Keratinocyte (primary cell): ENCODE measurements at regions not wholly inside any gene's neighbourhood (a gene's known extent, or its start where the extent isn't known, plus 50 kb on each side); places are given as distances from the start of the nearest gene placed in this dataset.

Experiments used
- DNase-seq: peaks from one replicate; pipeline ENCODE4 v3.0.0-alpha.2; 2011; ENCODE audit warnings: low read depth, missing footprints, low spot score
- FAIRE-seq: peaks from 2 replicates; lab custom pipeline; 2011; peaks lifted over from hg19 to GRCh38; lab: Jason Lieb, UNC
- H2AFZ ChIP-seq: 2 replicates; pipeline ENCODE4 v1.6.0; 2012; ENCODE audit warnings: low read length, control low read depth, inconsistent platforms; ENCODE audit not compliant: control insufficient read depth
- H3K27ac ChIP-seq: 2 replicates; pipeline ENCODE4 v1.5.1; 2011; ENCODE audit warnings: low read length; ENCODE audit not compliant: control insufficient read depth, insufficient read depth
- H3K27me3 ChIP-seq: 3 replicates; pipeline ENCODE4 v1.6.0; 2011; ENCODE audit warnings: low read length; ENCODE audit not compliant: control insufficient read depth, insufficient read depth; ENCODE audit errors: extremely low read depth
- H3K36me3 ChIP-seq, 2 experiments: 2 replicates in 1 of 2; 3 replicates in 1 of 2; pipeline ENCODE4 v1.5.1; 2011; ENCODE audit warnings: low read length in 2 of 2, mild to moderate bottlenecking in 1 of 2; ENCODE audit not compliant: control insufficient read depth in 2 of 2, insufficient read depth in 2 of 2; ENCODE audit errors: extremely low read depth in 1 of 2
- H3K4me1 ChIP-seq: 3 replicates; pipeline ENCODE4 v1.5.1; 2011; ENCODE audit warnings: low read length; ENCODE audit not compliant: control insufficient read depth, insufficient read depth; ENCODE audit errors: extremely low read depth
- H3K4me2 ChIP-seq: 3 replicates; pipeline ENCODE4 v1.6.0; 2011; ENCODE audit warnings: low read depth, low read length; ENCODE audit not compliant: control insufficient read depth, insufficient read depth; ENCODE audit errors: extremely low read depth
- H3K4me3 ChIP-seq, 3 experiments: fragments of 200-600 bp in 1 of 3; sonication (generic) in 1 of 3; 2 replicates in 2 of 3; 3 replicates in 1 of 3; pipeline ENCODE4 v1.5.1; 2011 to 2016; ENCODE audit warnings: low read length in 3 of 3, mild to moderate bottlenecking in 3 of 3, control low read depth in 2 of 3, inconsistent platforms in 1 of 3, low read depth in 1 of 3, mixed read lengths in 1 of 3, mixed run types in 1 of 3, moderate library complexity in 1 of 3; ENCODE audit not compliant: control insufficient read depth in 2 of 3, insufficient read depth in 2 of 3; ENCODE audit errors: extremely low read depth in 1 of 3
- H3K79me2 ChIP-seq: 2 replicates; pipeline ENCODE4 v1.6.0; 2012; ENCODE audit warnings: low read length; ENCODE audit not compliant: control insufficient read depth, insufficient read depth
- H3K9ac ChIP-seq: 3 replicates; pipeline ENCODE4 v1.6.0; 2011; ENCODE audit warnings: low read length; ENCODE audit not compliant: control insufficient read depth, insufficient read depth; ENCODE audit errors: extremely low read depth
- H3K9me1 ChIP-seq: 3 replicates; pipeline ENCODE4 v1.6.0; 2011; ENCODE audit warnings: low read length; ENCODE audit not compliant: control insufficient read depth, insufficient read depth; ENCODE audit errors: extremely low read depth
- H3K9me3 ChIP-seq: 2 replicates; pipeline ENCODE4 v1.5.1; 2012; ENCODE audit warnings: low read depth, low read length; ENCODE audit not compliant: control insufficient read depth
- H4K20me1 ChIP-seq: 3 replicates; pipeline ENCODE4 v1.6.0; 2011; ENCODE audit warnings: low read length; ENCODE audit not compliant: control insufficient read depth, insufficient read depth; ENCODE audit errors: extremely low read depth
- EZH2 ChIP-seq: IDR thresholded peaks from one replicate; pipeline ENCODE4 v1.6.1; 2012; ENCODE audit warnings: inconsistent platforms, mild to moderate bottlenecking, low read length, moderate library complexity
- dilution Hi-C: fragments of 300-500 bp; cut with MboI; formaldehyde crosslinking; loops from one replicate; pipeline ENCODE4 v1.7.0; 2020; ENCODE audit warnings: low sequenced_read_pairs; ENCODE audit not compliant: extremely low pct_ligation_motif_present
- TF ChIP-seq, protein P1 (sequence below), 3 experiments: IDR thresholded peaks in 1 of 3; conservative IDR thresholded peaks in 1 of 3; optimal IDR thresholded peaks in 1 of 3; 2 replicates in 2 of 3; 3 replicates in 1 of 3; pipeline versions ENCODE3 to v1.5.1; 2011; ENCODE audit warnings: low read length in 3 of 3, mild to moderate bottlenecking in 3 of 3, moderate library complexity in 2 of 3, control low read depth in 1 of 3, inconsistent platforms in 1 of 3; ENCODE audit not compliant: insufficient read depth in 2 of 3; ENCODE audit errors: extremely low read depth in 1 of 3

DNA sequence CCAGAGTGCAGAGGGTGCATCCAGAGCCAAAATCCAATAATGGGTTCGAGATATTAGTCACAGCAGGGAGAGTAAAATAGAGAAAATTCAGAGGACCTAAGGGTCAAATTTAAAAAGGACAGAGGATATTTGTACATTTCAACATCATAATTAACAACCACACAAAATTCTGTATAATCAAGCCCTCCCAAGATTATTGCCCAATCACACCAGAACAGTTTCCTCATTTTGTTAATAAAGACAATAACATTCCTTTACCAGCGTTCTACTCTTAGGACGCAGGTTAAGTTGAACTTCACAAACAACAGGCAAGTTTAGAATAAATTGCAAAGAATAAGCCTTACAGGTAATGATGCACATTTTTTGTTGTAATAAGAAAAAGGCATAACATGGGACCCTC lies 462.8 kb downstream of the PTPRC start:
- FAIRE-seq (no peak), DNase-seq (no peak)
- TF ChIP-seq, protein P1, sequence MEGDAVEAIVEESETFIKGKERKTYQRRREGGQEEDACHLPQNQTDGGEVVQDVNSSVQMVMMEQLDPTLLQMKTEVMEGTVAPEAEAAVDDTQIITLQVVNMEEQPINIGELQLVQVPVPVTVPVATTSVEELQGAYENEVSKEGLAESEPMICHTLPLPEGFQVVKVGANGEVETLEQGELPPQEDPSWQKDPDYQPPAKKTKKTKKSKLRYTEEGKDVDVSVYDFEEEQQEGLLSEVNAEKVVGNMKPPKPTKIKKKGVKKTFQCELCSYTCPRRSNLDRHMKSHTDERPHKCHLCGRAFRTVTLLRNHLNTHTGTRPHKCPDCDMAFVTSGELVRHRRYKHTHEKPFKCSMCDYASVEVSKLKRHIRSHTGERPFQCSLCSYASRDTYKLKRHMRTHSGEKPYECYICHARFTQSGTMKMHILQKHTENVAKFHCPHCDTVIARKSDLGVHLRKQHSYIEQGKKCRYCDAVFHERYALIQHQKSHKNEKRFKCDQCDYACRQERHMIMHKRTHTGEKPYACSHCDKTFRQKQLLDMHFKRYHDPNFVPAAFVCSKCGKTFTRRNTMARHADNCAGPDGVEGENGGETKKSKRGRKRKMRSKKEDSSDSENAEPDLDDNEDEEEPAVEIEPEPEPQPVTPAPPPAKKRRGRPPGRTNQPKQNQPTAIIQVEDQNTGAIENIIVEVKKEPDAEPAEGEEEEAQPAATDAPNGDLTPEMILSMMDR (optimal IDR thresholded peaks at IDR 0.05 in 1 of 3, IDR thresholded peaks at IDR 0.05 in 1 of 3, conservative IDR thresholded peaks at IDR 0.05 in 1 of 3; ENCODE audit: extremely low read depth in 1 of 3, insufficient read depth in 2 of 3, low read length in 3 of 3), result no peak
- TF ChIP-seq EZH2, result no peak
- Histone ChIP-seq H3K4me1 (no peaks in the 10 kb centered on the region), H3K9me3 (no peaks in the 10 kb centered on the region), H3K4me3 (no peak overlapping the region), H3K9me1 (no peaks in the 10 kb centered on the region), H3K4me2 (no peak overlapping the region), H3K36me3 (no peaks in the 10 kb centered on the region), H2AFZ (no peak overlapping the region), H3K27ac (no peak overlapping the region), H3K27me3 (no peaks in the 10 kb centered on the region), H3K9ac (no peak overlapping the region), H3K79me2 (no peaks in the 10 kb centered on the region), H4K20me1 (no peaks in the 10 kb centered on the region)
- dilution Hi-C loops, result no loop called here

DNA sequence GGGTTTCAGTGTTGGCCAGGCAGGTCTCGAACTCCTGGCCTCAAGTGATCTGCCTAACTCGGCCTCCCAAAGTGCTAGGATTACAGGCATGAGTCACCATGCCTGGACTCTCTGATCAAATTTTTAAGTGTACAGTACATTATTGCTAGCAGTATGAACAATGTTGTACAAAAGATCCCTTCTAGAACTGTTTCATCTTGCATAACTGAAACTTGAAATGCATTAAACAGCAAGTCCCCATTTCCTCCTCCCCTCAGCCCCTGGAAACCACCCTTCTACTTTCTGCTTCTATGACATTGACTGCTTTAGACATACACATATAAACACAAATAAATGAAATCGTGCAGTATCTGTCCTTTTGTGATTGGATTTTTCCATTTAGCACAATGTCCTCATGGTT lies 463.4 kb downstream of the PTPRC start:
- Histone ChIP-seq H3K9ac (no peak overlapping the region), H3K9me3 (no peaks in the 10 kb centered on the region), H3K36me3 (no peaks in the 10 kb centered on the region), H3K4me1 (no peaks in the 10 kb centered on the region), H3K27ac (no peak overlapping the region), H3K4me3 (no peak overlapping the region), H4K20me1 (no peaks in the 10 kb centered on the region), H2AFZ (no peak overlapping the region), H3K27me3 (no peaks in the 10 kb centered on the region), H3K4me2 (no peak overlapping the region), H3K9me1 (no peaks in the 10 kb centered on the region), H3K79me2 (no peaks in the 10 kb centered on the region)
- DNase-seq, result no peak
- TF ChIP-seq EZH2, result no peak
- TF ChIP-seq, protein P1 (optimal IDR thresholded peaks at IDR 0.05 in 1 of 3, IDR thresholded peaks at IDR 0.05 in 1 of 3, conservative IDR thresholded peaks at IDR 0.05 in 1 of 3; ENCODE audit: extremely low read depth in 1 of 3, insufficient read depth in 2 of 3, low read length in 3 of 3), result no peak
- FAIRE-seq, result no peak
- dilution Hi-C loops, result no loop called here
